Neuronal stem cell (in vitro differentiated cells): ENCODE measurements at regions not wholly inside any gene's neighbourhood (a gene's known extent, or its start where the extent isn't known, plus 50 kb on each side); places are given as distances from the start of the nearest gene placed in this dataset.

ENCODE experiments used
- DNase-seq: peaks from one replicate; pipeline ENCODE4 v3.0.0-alpha.2; 2013; ENCODE audit warnings: low spot score
- H2AFZ ChIP-seq: one replicate; pipeline ENCODE4 v1.6.1; 2013; ENCODE audit warnings: mild to moderate bottlenecking, low read length, inconsistent platforms
- H2AK5ac ChIP-seq: 2 replicates; pipeline ENCODE4 v1.6.1; 2013; ENCODE audit warnings: low read depth, mild to moderate bottlenecking, inconsistent platforms, low read length, moderate library complexity, mixed read lengths
- H2BK120ac ChIP-seq: 2 replicates; pipeline ENCODE4 v1.6.1; 2013; ENCODE audit warnings: low read depth, mild to moderate bottlenecking, inconsistent platforms, low read length, moderate library complexity, mixed read lengths
- H2BK12ac ChIP-seq: one replicate; pipeline ENCODE4 v1.6.1; 2013; ENCODE audit warnings: low read length, inconsistent platforms
- H2BK15ac ChIP-seq: 2 replicates; pipeline ENCODE4 v1.6.1; 2013; ENCODE audit warnings: mild to moderate bottlenecking, low read length, inconsistent platforms, mixed read lengths
- H2BK5ac ChIP-seq: one replicate; pipeline ENCODE4 v1.6.1; 2013; ENCODE audit warnings: inconsistent platforms, mild to moderate bottlenecking, low read length, moderate library complexity
- H3K14ac ChIP-seq: one replicate; pipeline ENCODE4 v1.6.1; 2013; ENCODE audit warnings: low read length, inconsistent platforms
- H3K18ac ChIP-seq: 2 replicates; pipeline ENCODE4 v1.6.1; 2013; ENCODE audit warnings: low read length, inconsistent platforms
- H3K23ac ChIP-seq: 2 replicates; pipeline ENCODE4 v1.6.1; 2013; ENCODE audit warnings: low read depth, mild to moderate bottlenecking, mixed read lengths, low read length, inconsistent platforms; ENCODE audit not compliant: poor library complexity
- H3K27ac ChIP-seq: replicated peaks from 3 replicates; pipeline ENCODE4 v1.5.1; 2013; ENCODE audit warnings: low read length, inconsistent platforms
- H3K27me3 ChIP-seq, 3 experiments: 2 replicates each; pipeline ENCODE4 v1.6.1; 2013; ENCODE audit warnings: low read length in 3 of 3, mild to moderate bottlenecking in 2 of 3, inconsistent platforms in 1 of 3, low read depth in 1 of 3, mixed read lengths in 1 of 3, moderate library complexity in 1 of 3; ENCODE audit not compliant: control insufficient read depth in 3 of 3, insufficient read depth in 3 of 3
- H3K36me3 ChIP-seq, 2 donors: replicated peaks in 1 of 2; 2 replicates each; pipeline ENCODE4 v1.6.1; 2013; ENCODE audit warnings: low read length in 2 of 2; ENCODE audit not compliant: control insufficient read depth in 2 of 2, insufficient read depth in 2 of 2
- H3K4ac ChIP-seq: 2 replicates; pipeline ENCODE4 v1.6.1; 2013; ENCODE audit warnings: inconsistent platforms, mild to moderate bottlenecking, low read length, moderate library complexity
- H3K4me1 ChIP-seq, 2 donors: 1 replicate in 1 of 2; 2 replicates in 1 of 2; pipeline ENCODE4 v1.6.1; 2013; ENCODE audit warnings: low read length in 2 of 2, low read depth in 1 of 2; ENCODE audit not compliant: control insufficient read depth in 2 of 2, insufficient read depth in 1 of 2
- H3K4me2 ChIP-seq: one replicate; pipeline ENCODE4 v1.6.1; 2013; ENCODE audit warnings: mild to moderate bottlenecking, low read length, inconsistent platforms; ENCODE audit not compliant: insufficient read depth, poor library complexity, severe bottlenecking
- H3K4me3 ChIP-seq, 2 donors: 2 replicates each; pipeline ENCODE4 v1.5.1; 2013; ENCODE audit warnings: low read length in 2 of 2, mild to moderate bottlenecking in 2 of 2, inconsistent platforms in 1 of 2, moderate library complexity in 1 of 2
- H3K79me1 ChIP-seq: one replicate; pipeline ENCODE4 v1.6.1; 2013; ENCODE audit warnings: low read depth, mild to moderate bottlenecking, inconsistent platforms, low read length, moderate library complexity
- H3K9ac ChIP-seq: one replicate; pipeline ENCODE4 v1.6.1; 2013; ENCODE audit warnings: mild to moderate bottlenecking, low read depth, low read length, inconsistent platforms; ENCODE audit not compliant: poor library complexity
- H3K9me3 ChIP-seq, 2 donors: replicated peaks in 1 of 2; 2 replicates each; pipeline versions ENCODE3 to v1.6.1; 2013; ENCODE audit warnings: low read length in 2 of 2, mild to moderate bottlenecking in 2 of 2, inconsistent platforms in 1 of 2, low read depth in 1 of 2, mixed read lengths in 1 of 2, moderate library complexity in 1 of 2; ENCODE audit not compliant: control insufficient read depth in 2 of 2, insufficient read depth in 1 of 2
- H4K8ac ChIP-seq: one replicate; pipeline ENCODE4 v1.6.1; 2013; ENCODE audit warnings: low read depth, mild to moderate bottlenecking, inconsistent platforms, low read length, moderate library complexity
- H4K91ac ChIP-seq: one replicate; pipeline ENCODE4 v1.6.1; 2013; ENCODE audit warnings: low read length, low read depth, mild to moderate bottlenecking, inconsistent platforms; ENCODE audit not compliant: poor library complexity
- WGBS, 2 donors: extraction: QIAGEN DNeasy Blood & Tissue Kit; methylation state at CpG; one replicate each; pipeline ENCODE4 v1.1.7; 2013; ENCODE audit warnings: missing lambda C conversion rate in 2 of 2, mixed read lengths in 1 of 2; ENCODE audit not compliant: insufficient read length in 2 of 2, insufficient replicate concordance in 1 of 2; ENCODE audit errors: extremely low coverage in 2 of 2; 5-methylcytosine and 5-hydroxymethylcytosine counted together

GRCh38 chrX:99348256-99348655 lies 1061.8 kb downstream of the PCDH19 start:
- no peak for DNase-seq
- Histone ChIP-seq H2AK5ac (no peak overlapping the region), H2BK15ac (no peak overlapping the region), H3K9me3 (no peaks in the 10 kb centered on the region), H3K4me1 (no peaks in the 10 kb centered on the region), H4K91ac (no peak overlapping the region), H3K18ac (no peak overlapping the region), H2BK5ac (no peak overlapping the region), H2AFZ (no peak overlapping the region), H3K4me2 (no peak overlapping the region), H2BK120ac (no peak overlapping the region), H3K27ac (no peak overlapping the region), H3K4ac (no peak overlapping the region), H3K4me3 (no peak overlapping the region), H3K79me1 (no peaks in the 10 kb centered on the region), H3K27me3 (no peaks in the 10 kb centered on the region), H3K23ac (no peak overlapping the region), H3K14ac (no peak overlapping the region), H3K9ac (no peak overlapping the region), H4K8ac (peak overlapping the region; percentile 9), H2BK12ac (no peak overlapping the region), H3K36me3 (no peaks in the 10 kb centered on the region)
- no CpG with 5 or more reads among the region's 4 CpGs for WGBS, 2 donors

- Histone ChIP-seq H3K79me1 (no peaks in the 10 kb centered on the region), H3K4me3 (no peak overlapping the region), H3K36me3 (no peaks in the 10 kb centered on the region), H4K91ac (no peak overlapping the region), H3K9me3 (no peaks in the 10 kb centered on the region), H3K4me1 (no peaks in the 10 kb centered on the region), H2BK5ac (no peak overlapping the region), H4K8ac (no peak overlapping the region), H3K23ac (no peak overlapping the region), H2BK120ac (no peak overlapping the region), H3K4ac (no peak overlapping the region), H2AFZ (no peak overlapping the region), H3K27ac (no peak overlapping the region), H2BK15ac (no peak overlapping the region), H2BK12ac (no peak overlapping the region), H2AK5ac (no peak overlapping the region), H3K27me3 (no peaks in the 10 kb centered on the region), H3K14ac (no peak overlapping the region), H3K18ac (no peak overlapping the region), H3K4me2 (no peak overlapping the region), H3K9ac (no peak overlapping the region)
- DNase-seq: no peak
These were observed 1101.8 kb downstream of the PCDH19 start for GRCh38 chrX:99308302-99308701.

- Histone ChIP-seq H2AFZ (no peak overlapping the region), H3K18ac (no peak overlapping the region), H3K23ac (no peak overlapping the region), H3K4me3 (no peak overlapping the region), H2BK5ac (no peak overlapping the region), H2BK12ac (no peak overlapping the region), H3K4me2 (no peak overlapping the region), H3K4ac (no peak overlapping the region), H2AK5ac (no peak overlapping the region), H3K27me3 (no peaks in the 10 kb centered on the region), H3K36me3 (no peaks in the 10 kb centered on the region), H2BK15ac (no peak overlapping the region), H4K8ac (no peak overlapping the region), H3K27ac (no peak overlapping the region), H3K4me1 (no peaks in the 10 kb centered on the region), H3K9ac (no peak overlapping the region), H2BK120ac (no peak overlapping the region), H3K14ac (no peak overlapping the region), H3K79me1 (no peaks in the 10 kb centered on the region), H3K9me3 (no peaks in the 10 kb centered on the region), H4K91ac (no peak overlapping the region)
- DNase-seq: no peak
- no CpG with 5 or more reads among the region's 3 CpGs for WGBS, 2 donors
These were observed 1104.5 kb downstream of the PCDH19 start for GRCh38 chrX:99305573-99305972.

- no CpG with 5 or more reads among the region's 2 CpGs for WGBS, 2 donors
- no peak overlapping the region for H2AK5ac ChIP-seq
- H3K27me3 ChIP-seq: no peaks in the 10 kb centered on the region
- no peak overlapping the region for H3K9ac ChIP-seq
- H3K9me3 ChIP-seq: no peaks in the 10 kb centered on the region
- H3K4me1 ChIP-seq: no peaks in the 10 kb centered on the region
- no peak overlapping the region for H3K4me2 ChIP-seq
- no peaks in the 10 kb centered on the region for H3K36me3 ChIP-seq
- H3K27ac ChIP-seq: no peak overlapping the region
- no peak overlapping the region for H3K14ac ChIP-seq
- H3K4ac ChIP-seq: no peak overlapping the region
- DNase-seq: peak; percentile 18
- H2AFZ ChIP-seq: no peak overlapping the region
- H3K79me1 ChIP-seq: no peaks in the 10 kb centered on the region
- no peak overlapping the region for H2BK120ac ChIP-seq
- no peak overlapping the region for H2BK5ac ChIP-seq
- H2BK12ac ChIP-seq: no peak overlapping the region
- no peak overlapping the region for H4K8ac ChIP-seq
- no peak overlapping the region for H3K18ac ChIP-seq
- no peak overlapping the region for H4K91ac ChIP-seq
- H3K23ac ChIP-seq: no peak overlapping the region
- H2BK15ac ChIP-seq: no peak overlapping the region
- no peak overlapping the region for H3K4me3 ChIP-seq
These were observed 1108.1 kb downstream of the PCDH19 start for GRCh38 chrX:99301990-99302389.
